ENCODE measurements at regions not wholly inside any gene's neighbourhood (a gene's known extent, or its start where the extent isn't known, plus 50 kb on each side); places are given as distances from the start of the nearest gene placed in this dataset.

DNA sequence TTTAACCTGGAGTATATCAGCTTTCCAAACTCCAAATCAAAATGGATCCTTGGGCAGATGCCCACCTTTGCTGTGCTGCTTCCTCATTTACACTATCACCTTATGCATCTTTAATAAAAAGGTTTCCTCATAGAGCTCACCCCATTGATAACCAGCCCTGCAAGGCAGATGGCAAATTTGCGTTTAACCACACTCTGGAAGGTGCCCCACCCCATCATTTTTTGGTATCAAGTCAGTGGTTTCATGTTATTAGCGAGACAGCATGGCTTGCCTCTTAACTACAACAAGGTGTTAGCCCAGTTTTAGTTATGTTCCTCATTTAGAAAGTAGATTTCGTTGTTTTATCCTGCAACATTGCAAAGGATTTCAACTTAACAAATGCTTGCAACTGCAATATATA, 214.0 kb upstream of the WDFY3 start:
- Histone ChIP-seq H3K18ac (ENCODE audit: insufficient read length, low read depth, low read length) (no peak overlapping the region), H4K5ac (ENCODE audit: insufficient read length, low read depth, low read length) (no peak overlapping the region), H3K9ac (ENCODE audit: extremely low read depth, insufficient read length, low read length) (no peak overlapping the region), H3K79me1 (ENCODE audit: insufficient read depth, low read depth, low read length, poor library complexity, severe bottlenecking) (no peaks in the 10 kb centered on the region), H4K91ac (ENCODE audit: insufficient read length, low read depth, low read length) (no peak overlapping the region), H4K20me1 (ENCODE audit: control insufficient read depth, insufficient read depth, insufficient read length) (no peaks in the 10 kb centered on the region), H3K79me2 (ENCODE audit: insufficient read depth, low read length) (no peaks in the 10 kb centered on the region), H2BK15ac (ENCODE audit: low read depth, low read length) (no peak overlapping the region), H3K4me2 (ENCODE audit: insufficient read depth, insufficient read length, low read length) (no peak overlapping the region), H2BK12ac (ENCODE audit: insufficient read length, low read depth, low read length) (no peak overlapping the region), H2BK20ac (ENCODE audit: low read depth, low read length, poor library complexity, severe bottlenecking) (no peak overlapping the region), H3K9me3 (ENCODE audit: control insufficient read depth, low read depth, low read length) (no peaks in the 10 kb centered on the region), H2BK120ac (ENCODE audit: low read depth, low read length, poor library complexity, severe bottlenecking) (no peak overlapping the region), H3K23me2 (ENCODE audit: insufficient read length, low read depth, low read length, poor library complexity, severe bottlenecking) (no peaks in the 10 kb centered on the region), H2AK5ac (ENCODE audit: insufficient read length, low read length) (no peak overlapping the region), H3K27ac (ENCODE audit: insufficient read length, low read depth, low read length) (no peak overlapping the region), H3K56ac (ENCODE audit: insufficient read length, low read depth, low read length) (no peak overlapping the region), H3K4ac (ENCODE audit: low read depth, low read length) (no peak overlapping the region), H3K14ac (ENCODE audit: insufficient read depth, low read length) (no peak overlapping the region), H4K8ac (replicated peaks; ENCODE audit: insufficient read length, low read depth, low read length) (no peak overlapping the region), H3T11ph (ENCODE audit: low read length) (no peak overlapping the region), H2BK5ac (ENCODE audit: insufficient read length, low read length) (no peak overlapping the region), H3K4me1 (ENCODE audit: insufficient read depth, low read length) (no peaks in the 10 kb centered on the region), H3K23ac (ENCODE audit: insufficient read length, low read depth, low read length) (no peak overlapping the region), H2AFZ (ENCODE audit: low read length) (no peak overlapping the region), H3K27me3 (ENCODE audit: insufficient read depth, low read length) (no peaks in the 10 kb centered on the region)
- H3K27ac Mint-ChIP-seq: no peak overlapping the region; a peak in 1 of 7 replicates
- no peaks in the 10 kb centered on the region for H3K4me1 Mint-ChIP-seq
- H3K4me3 Mint-ChIP-seq: no peak overlapping the region
- no CpG with 5 or more reads among the region's 3 CpGs for WGBS (ENCODE audit: extremely low coverage, insufficient read length, low lambda C conversion rate)
- no peak for DNase-seq
- H3K9me3 Mint-ChIP-seq: no peaks in the 10 kb centered on the region
- no peaks in the 10 kb centered on the region; the same call in 1 of the 2 replicates for H3K27me3 Mint-ChIP-seq (ENCODE audit: low read depth)
- H3K36me3 Mint-ChIP-seq (ENCODE audit: insufficient read depth in 1 of 3, low read depth in 3 of 3): no peaks in the 10 kb centered on the region
- TF ChIP-seq, protein P1, sequence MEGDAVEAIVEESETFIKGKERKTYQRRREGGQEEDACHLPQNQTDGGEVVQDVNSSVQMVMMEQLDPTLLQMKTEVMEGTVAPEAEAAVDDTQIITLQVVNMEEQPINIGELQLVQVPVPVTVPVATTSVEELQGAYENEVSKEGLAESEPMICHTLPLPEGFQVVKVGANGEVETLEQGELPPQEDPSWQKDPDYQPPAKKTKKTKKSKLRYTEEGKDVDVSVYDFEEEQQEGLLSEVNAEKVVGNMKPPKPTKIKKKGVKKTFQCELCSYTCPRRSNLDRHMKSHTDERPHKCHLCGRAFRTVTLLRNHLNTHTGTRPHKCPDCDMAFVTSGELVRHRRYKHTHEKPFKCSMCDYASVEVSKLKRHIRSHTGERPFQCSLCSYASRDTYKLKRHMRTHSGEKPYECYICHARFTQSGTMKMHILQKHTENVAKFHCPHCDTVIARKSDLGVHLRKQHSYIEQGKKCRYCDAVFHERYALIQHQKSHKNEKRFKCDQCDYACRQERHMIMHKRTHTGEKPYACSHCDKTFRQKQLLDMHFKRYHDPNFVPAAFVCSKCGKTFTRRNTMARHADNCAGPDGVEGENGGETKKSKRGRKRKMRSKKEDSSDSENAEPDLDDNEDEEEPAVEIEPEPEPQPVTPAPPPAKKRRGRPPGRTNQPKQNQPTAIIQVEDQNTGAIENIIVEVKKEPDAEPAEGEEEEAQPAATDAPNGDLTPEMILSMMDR (conservative IDR thresholded peaks at IDR 0.05): no peak

Data from H9 (cell line).